Kidney (tissue), 13 donors: ENCODE measurements at regions not wholly inside any gene's neighbourhood (a gene's known extent, or its start where the extent isn't known, plus 50 kb on each side); places are given as distances from the start of the nearest gene placed in this dataset.

ENCODE experiments used
- DNase-seq, 5 donors: peaks; one replicate each; pipeline ENCODE4 v3.0.0-alpha.2; 2013 to 2020
- FAIRE-seq: peaks from 2 replicates; lab custom pipeline; 2012; peaks lifted over from hg19 to GRCh38; lab: Jason Lieb, UNC
- H3K27ac ChIP-seq, 2 donors: one replicate each; pipeline ENCODE4 v1.7.0; 2013; ENCODE audit warnings: low read depth in 2 of 2, low read length in 2 of 2, inconsistent platforms in 1 of 2
- H3K27me3 ChIP-seq: one replicate; pipeline ENCODE4 v1.7.1; 2013; ENCODE audit warnings: low read length, inconsistent platforms; ENCODE audit not compliant: control insufficient read depth, insufficient read depth
- H3K36me3 ChIP-seq, 3 donors: one replicate each; pipeline versions ENCODE4 v1.7.0 to v1.7.1; 2013; ENCODE audit warnings: low read length in 3 of 3, control low read depth in 1 of 3, inconsistent platforms in 1 of 3; ENCODE audit not compliant: insufficient read depth in 3 of 3, control insufficient read depth in 2 of 3
- H3K4me1 ChIP-seq, 3 donors: one replicate each; pipeline versions ENCODE4 v1.7.0 to v1.7.1; 2013; ENCODE audit warnings: low read length in 3 of 3, inconsistent platforms in 1 of 3, low read depth in 1 of 3; ENCODE audit not compliant: control insufficient read depth in 2 of 3, insufficient read depth in 2 of 3
- H3K4me3 ChIP-seq, 3 donors: one replicate each; pipeline versions ENCODE4 v1.7.0 to v1.8.1; 2013; ENCODE audit warnings: low read length in 3 of 3, control low read depth in 1 of 3, inconsistent platforms in 1 of 3
- H3K9ac ChIP-seq, 3 donors: one replicate each; pipeline versions ENCODE4 v1.7.0 to v1.7.1; 2013; ENCODE audit warnings: low read length in 3 of 3, control low read depth in 1 of 3, inconsistent platforms in 1 of 3
- H3K9me3 ChIP-seq, 3 donors: one replicate each; pipeline versions ENCODE4 v1.7.0 to v1.7.1; 2013; ENCODE audit warnings: low read length in 3 of 3, control low read depth in 1 of 3, inconsistent platforms in 1 of 3; ENCODE audit not compliant: control insufficient read depth in 2 of 3, insufficient read depth in 1 of 3
- CTCF ChIP-seq: IDR thresholded peaks from 3 replicates; pipeline ENCODE4 v1.5.1; 2012; ENCODE audit warnings: mild to moderate bottlenecking, moderate library complexity, borderline replicate concordance; ENCODE audit not compliant: insufficient read depth; ENCODE audit errors: extremely low read depth
- intact Hi-C: fragments of 100-400 bp; cut with DNase I; formaldehyde crosslinking; loops from one replicate; pipeline ENCODE4 v1.11.1; 2022
- donor health status: control.
- donor health status: control.
- donor health status: control.
- donor health status: control.
- donor health status: control.
- donor health status: DM: yes; HTN: yes; CAD: no.
- donor health status: Normal renal cell carcinoma (clear cell type).

GRCh38 chr3:72440491-72440890 lies 407.8 kb downstream of the SHQ1 start:
- no peak overlapping the region for H3K4me3 ChIP-seq
- H3K27ac ChIP-seq, result no peak overlapping the region
- no peak for TF ChIP-seq CTCF
- intact Hi-C loops, result no loop called here
- peaks cover 0 to 4% (median 0%) of the 10 kb centered on the region in 3 donors for H3K36me3 ChIP-seq
- H3K9ac ChIP-seq, result no peak overlapping the region
- no peak for DNase-seq
- no peaks in the 10 kb centered on the region for H3K27me3 ChIP-seq
- no peaks in the 10 kb centered on the region for H3K9me3 ChIP-seq
- no peak for FAIRE-seq
- H3K4me1 ChIP-seq, result peaks cover 0 to 30% (median 18%) of the 10 kb centered on the region in 3 donors

GRCh38 chr3:72439321-72440183 lies 408.7 kb downstream of the SHQ1 start:
- no peak for DNase-seq
- Histone ChIP-seq H3K9me3 (no peaks in the 10 kb centered on the region), H3K27ac (no peak overlapping the region), H3K9ac (no peak overlapping the region), H3K4me1 (peaks cover 0 to 21% (median 18%) of the 10 kb centered on the region in 3 donors), H3K36me3 (peaks cover 0 to 4% (median 0%) of the 10 kb centered on the region in 3 donors), H3K4me3 (no peak overlapping the region), H3K27me3 (no peaks in the 10 kb centered on the region)
- TF ChIP-seq CTCF, result no peak
- intact Hi-C loops, result no loop called here
- no peak for FAIRE-seq

GRCh38 chr3:72437661-72438406 lies 410.4 kb downstream of the SHQ1 start:
- Histone ChIP-seq H3K27ac (no peak overlapping the region), H3K36me3 (peaks cover 0 to 4% (median 0%) of the 10 kb centered on the region in 3 donors), H3K9me3 (no peaks in the 10 kb centered on the region), H3K27me3 (no peaks in the 10 kb centered on the region), H3K4me1 (peaks cover 0 to 12% (median 8%) of the 10 kb centered on the region in 3 donors), H3K9ac (no peak overlapping the region), H3K4me3 (no peak overlapping the region)
- TF ChIP-seq CTCF, result no peak
- FAIRE-seq, result peak; percentile 29
- no peak for DNase-seq
- intact Hi-C loops, result no loop called here
